AG10803 (cell line): ENCODE measurements at regions not wholly inside any gene's neighbourhood (a gene's known extent, or its start where the extent isn't known, plus 50 kb on each side); places are given as distances from the start of the nearest gene placed in this dataset.

Experiments
- DNase-seq: peaks from one replicate; pipeline ENCODE4 v3.0.0; 2010; ENCODE audit warnings: low read depth
- H3K4me3 ChIP-seq: 2 replicates; pipeline ENCODE4 v1.5.1; 2011; ENCODE audit warnings: mild to moderate bottlenecking, low read length, control low read depth
- TF ChIP-seq, protein P1 (sequence below): conservative IDR thresholded peaks from 2 replicates; pipeline ENCODE4 v1.5.1; 2011; ENCODE audit warnings: mild to moderate bottlenecking, low read length, control low read depth, inconsistent platforms

- H3K4me3 ChIP-seq: no peak overlapping the region
- DNase-seq: peak; percentile 88
- TF ChIP-seq, protein P1, sequence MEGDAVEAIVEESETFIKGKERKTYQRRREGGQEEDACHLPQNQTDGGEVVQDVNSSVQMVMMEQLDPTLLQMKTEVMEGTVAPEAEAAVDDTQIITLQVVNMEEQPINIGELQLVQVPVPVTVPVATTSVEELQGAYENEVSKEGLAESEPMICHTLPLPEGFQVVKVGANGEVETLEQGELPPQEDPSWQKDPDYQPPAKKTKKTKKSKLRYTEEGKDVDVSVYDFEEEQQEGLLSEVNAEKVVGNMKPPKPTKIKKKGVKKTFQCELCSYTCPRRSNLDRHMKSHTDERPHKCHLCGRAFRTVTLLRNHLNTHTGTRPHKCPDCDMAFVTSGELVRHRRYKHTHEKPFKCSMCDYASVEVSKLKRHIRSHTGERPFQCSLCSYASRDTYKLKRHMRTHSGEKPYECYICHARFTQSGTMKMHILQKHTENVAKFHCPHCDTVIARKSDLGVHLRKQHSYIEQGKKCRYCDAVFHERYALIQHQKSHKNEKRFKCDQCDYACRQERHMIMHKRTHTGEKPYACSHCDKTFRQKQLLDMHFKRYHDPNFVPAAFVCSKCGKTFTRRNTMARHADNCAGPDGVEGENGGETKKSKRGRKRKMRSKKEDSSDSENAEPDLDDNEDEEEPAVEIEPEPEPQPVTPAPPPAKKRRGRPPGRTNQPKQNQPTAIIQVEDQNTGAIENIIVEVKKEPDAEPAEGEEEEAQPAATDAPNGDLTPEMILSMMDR: no peak
These were observed 65.9 kb downstream of the SHOC1 start for GRCh38 chr9:111728617-111729366.

GRCh38 chr9:111728143-111728542, 66.6 kb downstream of the SHOC1 start:
- no peak for DNase-seq
- H3K4me3 ChIP-seq: no peak overlapping the region
- TF ChIP-seq, protein P1: no peak

- no peak overlapping the region for H3K4me3 ChIP-seq
- no peak for DNase-seq
- TF ChIP-seq, protein P1: no peak
These were observed 65.5 kb downstream of the GNG10 start for GRCh38 chr9:111726949-111727348.

- TF ChIP-seq, protein P1: no peak
- no peak overlapping the region for H3K4me3 ChIP-seq
- DNase-seq: no peak
These were observed 58.8 kb downstream of the GNG10 start for GRCh38 chr9:111720174-111720573.
